ENCODE measurements at regions not wholly inside any gene's neighbourhood (a gene's known extent, or its start where the extent isn't known, plus 50 kb on each side); places are given as distances from the start of the nearest gene placed in this dataset.

- Histone ChIP-seq H3K36me3 (no peaks in the 10 kb centered on the region), H3K27me3 (no peaks in the 10 kb centered on the region), H3K4me3 (no peak overlapping the region), H3K27ac (no peak overlapping the region), H3K9me3 (no peaks in the 10 kb centered on the region), H3K4me1 (no peaks in the 10 kb centered on the region)
- TF ChIP-seq CTCF (IDR thresholded peaks at IDR 0.05) (no peak), POLR2A (IDR thresholded peaks at IDR 0.05) (no peak), EP300 (IDR thresholded peaks at IDR 0.05) (no peak), POLR2AphosphoS5 (IDR thresholded peaks at IDR 0.05) (no peak)
- intact Hi-C loops (cut with DNase I; ENCODE audit: low total_unique reads): no loop called here
- DNase-seq: no peak
Measured at GRCh38 chr2:181770150-181770549, 89.8 kb upstream of the NEUROD1 start.

GRCh38 chr2:181771356-181771755, 91.0 kb upstream of the NEUROD1 start:
- Histone ChIP-seq H3K36me3 (no peaks in the 10 kb centered on the region), H3K4me1 (no peaks in the 10 kb centered on the region), H3K27me3 (no peaks in the 10 kb centered on the region), H3K27ac (no peak overlapping the region), H3K4me3 (no peak overlapping the region), H3K9me3 (no peaks in the 10 kb centered on the region)
- TF ChIP-seq POLR2A (IDR thresholded peaks at IDR 0.05): no peak
- no peak for TF ChIP-seq POLR2AphosphoS5 (IDR thresholded peaks at IDR 0.05)
- no peak for TF ChIP-seq EP300 (IDR thresholded peaks at IDR 0.05)
- TF ChIP-seq CTCF (IDR thresholded peaks at IDR 0.05): no peak
- intact Hi-C loops (cut with DNase I; ENCODE audit: low total_unique reads): no loop called here
- 64 to 80% (median 79%) methylated on average over 2 of the region's 2 CpGs for WGBS, 5 donors
- no peak for DNase-seq

GRCh38 chr2:181772334-181772733, 92.0 kb upstream of the NEUROD1 start:
- Histone ChIP-seq H3K36me3 (no peaks in the 10 kb centered on the region), H3K4me3 (no peak overlapping the region), H3K27me3 (no peaks in the 10 kb centered on the region), H3K27ac (no peak overlapping the region), H3K4me1 (no peaks in the 10 kb centered on the region), H3K9me3 (no peaks in the 10 kb centered on the region)
- no peak for DNase-seq
- intact Hi-C loops (cut with DNase I; ENCODE audit: low total_unique reads): no loop called here
- WGBS, 5 donors: 91 to 97% (median 93%) methylated on average over 4 of the region's 4 CpGs
- no peak for TF ChIP-seq EP300 (IDR thresholded peaks at IDR 0.05)
- TF ChIP-seq POLR2AphosphoS5 (IDR thresholded peaks at IDR 0.05): no peak
- no peak for TF ChIP-seq POLR2A (IDR thresholded peaks at IDR 0.05)
- TF ChIP-seq CTCF (IDR thresholded peaks at IDR 0.05): no peak

GRCh38 chr2:181772777-181773176, 92.5 kb upstream of the NEUROD1 start:
- H3K27ac ChIP-seq: no peak overlapping the region
- intact Hi-C loops (cut with DNase I; ENCODE audit: low total_unique reads): no loop called here
- TF ChIP-seq POLR2A (IDR thresholded peaks at IDR 0.05): no peak
- TF ChIP-seq EP300 (IDR thresholded peaks at IDR 0.05): no peak
- TF ChIP-seq POLR2AphosphoS5 (IDR thresholded peaks at IDR 0.05): no peak
- TF ChIP-seq CTCF (IDR thresholded peaks at IDR 0.05): no peak
- no peaks in the 10 kb centered on the region for H3K27me3 ChIP-seq
- H3K9me3 ChIP-seq: no peaks in the 10 kb centered on the region
- DNase-seq: no peak
- H3K36me3 ChIP-seq: no peaks in the 10 kb centered on the region
- 74 to 88% (median 85%) methylated on average over 1 of the region's 1 CpG for WGBS, 5 donors
- no peak overlapping the region for H3K4me3 ChIP-seq
- H3K4me1 ChIP-seq: peaks cover 0 to under 1% (median 0%) of the 10 kb centered on the region in 4 donors

Measured in stomach (tissue), 8 donors.